Activated B cell treated with CpG ODN at 0.5 μM for 24 hours (primary cell): ENCODE measurements at regions not wholly inside any gene's neighbourhood (a gene's known extent, or its start where the extent isn't known, plus 50 kb on each side); places are given as distances from the start of the nearest gene placed in this dataset.

ENCODE experiments used
- ATAC-seq: fragments of 200-7000 bp; cut with Tn5 transposase; one replicate; pipeline ENCODE4 v1.10.0; 2021; ENCODE audit warnings: low read depth, mild to moderate bottlenecking, moderate library complexity
- CTCF ChIA-PET: fragments of 350-600 bp; sonication (Branson Sonifier 250); formaldehyde crosslinking; loops from one replicate; lab custom pipeline; 2021; ENCODE audit warnings: antibody characterized with exemption; lab: Charles Lee
- POLR2A ChIA-PET: fragments of 350-600 bp; sonication (Branson Sonifier 250); formaldehyde crosslinking; loops from one replicate; lab custom pipeline; 2021; ENCODE audit warnings: antibody characterized with exemption; lab: Charles Lee
- DNase-seq: peaks from one replicate; pipeline ENCODE4 v3.0.0; 2022
- H3K27ac Mint-ChIP-seq: one replicate; pipeline ENCODE4 v1.8.0; 2020; ENCODE audit warnings: mixed read lengths
- H3K27me3 Mint-ChIP-seq: one replicate; pipeline ENCODE4 v1.8.0; 2021; ENCODE audit warnings: mixed read lengths
- H3K36me3 Mint-ChIP-seq: one replicate; pipeline ENCODE4 v1.8.0; 2021; ENCODE audit warnings: low read depth, mixed read lengths
- H3K4me1 Mint-ChIP-seq: one replicate; pipeline ENCODE4 v1.8.0; 2021; ENCODE audit warnings: mixed read lengths
- H3K4me3 Mint-ChIP-seq: one replicate; pipeline ENCODE4 v1.8.0; 2020; ENCODE audit warnings: mild to moderate bottlenecking, mixed read lengths
- H3K9me3 Mint-ChIP-seq: one replicate; pipeline ENCODE4 v1.8.0; 2020; ENCODE audit warnings: mixed read lengths
- CTCF ChIP-seq: fragments of 200-600 bp; IDR thresholded peaks from one replicate; pipeline ENCODE4 v1.8.0; 2022; ENCODE audit warnings: antibody characterized with exemption, mild to moderate bottlenecking
- intact Hi-C: fragments of 100-400 bp; cut with micrococcal nuclease; formaldehyde crosslinking; loops from one replicate; pipeline ENCODE4 v1.15.1; 2024

- Mint-ChIP-seq H3K27ac (no peak overlapping the region), H3K4me1 (peaks cover 5% of the 10 kb centered on the region), H3K36me3 (no peaks in the 10 kb centered on the region), H3K27me3 (peaks cover 16% of the 10 kb centered on the region), H3K4me3 (no peak overlapping the region), H3K9me3 (no peaks in the 10 kb centered on the region)
- ATAC-seq, result peak; percentile 70
- ChIA-PET CTCF (interaction anchor here (1.7 kb wide), 1 partner anchor 35 kb away, joined by 4 read pairs; no protein-coding TSS in a partner anchor), POLR2A (no interaction called here)
- intact Hi-C loops, result no loop called here
- TF ChIP-seq CTCF, result no peak
- DNase-seq, result no peak
Measured at GRCh38 chr5:148922606-148923005, 96.2 kb downstream of the ADRB2 start.

GRCh38 chr5:148923023-148923422 is 96.6 kb downstream of the ADRB2 start:
- Mint-ChIP-seq H3K36me3 (no peaks in the 10 kb centered on the region), H3K27ac (no peak overlapping the region), H3K4me1 (peaks cover 5% of the 10 kb centered on the region), H3K4me3 (no peak overlapping the region), H3K9me3 (no peaks in the 10 kb centered on the region), H3K27me3 (peaks cover 16% of the 10 kb centered on the region)
- ChIA-PET CTCF (interaction anchor here (1.7 kb wide), 1 partner anchor 35 kb away, joined by 4 read pairs; no protein-coding TSS in a partner anchor), POLR2A (no interaction called here)
- TF ChIP-seq CTCF, result no peak
- no peak for DNase-seq
- ATAC-seq, result no peak
- intact Hi-C loops, result no loop called here

GRCh38 chr5:148924817-148925216 is 98.4 kb downstream of the ADRB2 start:
- Mint-ChIP-seq H3K9me3 (no peaks in the 10 kb centered on the region), H3K36me3 (no peaks in the 10 kb centered on the region), H3K4me1 (peaks cover 6% of the 10 kb centered on the region), H3K27ac (no peak overlapping the region), H3K4me3 (no peak overlapping the region), H3K27me3 (peaks cover 16% of the 10 kb centered on the region)
- TF ChIP-seq CTCF, result no peak
- POLR2A ChIA-PET, result no interaction called here
- CTCF ChIA-PET, result interaction anchor here (1.0 kb wide), 1 partner anchor 183 kb away, joined by 3 read pairs; no protein-coding TSS in a partner anchor
- intact Hi-C loops, result no loop called here
- DNase-seq (no peak), ATAC-seq (no peak)

- H3K27ac Mint-ChIP-seq, result no peak overlapping the region
- CTCF ChIA-PET, result no interaction called here
- no peak for ATAC-seq
Measured at GRCh38 chr5:148926207-148926606, 99.8 kb downstream of the ADRB2 start.

More at GRCh38 chr5:148926207-148926606, 99.8 kb downstream of the ADRB2 start:
- H3K4me1 Mint-ChIP-seq, result peaks cover 13% of the 10 kb centered on the region
- peaks cover 9% of the 10 kb centered on the region for H3K27me3 Mint-ChIP-seq
- DNase-seq, result no peak
- TF ChIP-seq CTCF, result no peak
- H3K36me3 Mint-ChIP-seq, result no peaks in the 10 kb centered on the region
- intact Hi-C loops, result no loop called here
- no peaks in the 10 kb centered on the region for H3K9me3 Mint-ChIP-seq
- POLR2A ChIA-PET, result no interaction called here
- no peak overlapping the region for H3K4me3 Mint-ChIP-seq
